ENCODE measurements at regions not wholly inside any gene's neighbourhood (a gene's known extent, or its start where the extent isn't known, plus 50 kb on each side); places are given as distances from the start of the nearest gene placed in this dataset.
"Not testable (repeated sequence)": the region's sequence is repeated elsewhere in the genome, so short reads cannot be mapped to it uniquely, and the experiment has no call there.

GRCh38 chr20:53869466-53870258 lies 200.7 kb downstream of the BCAS1 start:
- no peak for FAIRE-seq
- 9 to 23% (median 9%) methylated on average over 8 of the region's 8 CpGs for WGBS, 3 donors

GRCh38 chr20:53867741-53868351 lies 202.5 kb downstream of the BCAS1 start:
- Histone ChIP-seq H3K27me3 (ENCODE audit: control insufficient read depth in 3 of 3, insufficient read depth in 3 of 3, low read length in 3 of 3) (no peaks in the 10 kb centered on the region), H3K4me1 (ENCODE audit: control insufficient read depth in 3 of 3, insufficient read depth in 2 of 3, low read depth in 1 of 3, low read length in 2 of 3) (peaks cover 6 to 60% (median 18%) of the 10 kb centered on the region in 3 donors), H3K36me3 (ENCODE audit: control insufficient read depth in 3 of 3, insufficient read depth in 2 of 3, low read depth in 1 of 3, low read length in 3 of 3) (no peaks in the 10 kb centered on the region), H3K4me3 (ENCODE audit: low read depth in 1 of 3, low read length in 3 of 3) (no peak overlapping the region), H3K9me3 (ENCODE audit: control insufficient read depth in 2 of 2, insufficient read depth in 1 of 2, low read depth in 1 of 2, low read length in 1 of 2) (no peaks in the 10 kb centered on the region), H3K27ac (ENCODE audit: low read depth in 1 of 3, low read length in 2 of 3) (peak overlapping the region; percentile 47 to 81 (median 76))
- FAIRE-seq: no peak
- peak in 1 of 2 donors; percentile 23 for DNase-seq
- WGBS, 3 donors: 50 to 74% (median 60%) methylated on average over 6 of the region's 6 CpGs

More at GRCh38 chr20:53869466-53870258, 200.7 kb downstream of the BCAS1 start:
- H3K9me3 ChIP-seq (ENCODE audit: control insufficient read depth in 2 of 2, insufficient read depth in 1 of 2, low read depth in 1 of 2, low read length in 1 of 2): no peaks in the 10 kb centered on the region
- peaks cover 6 to 65% (median 17%) of the 10 kb centered on the region in 3 donors for H3K4me1 ChIP-seq (ENCODE audit: control insufficient read depth in 3 of 3, insufficient read depth in 2 of 3, low read depth in 1 of 3, low read length in 2 of 3)
- DNase-seq: peak; percentile 90 to 92
- H3K27ac ChIP-seq (ENCODE audit: low read depth in 1 of 3, low read length in 2 of 3): peak overlapping the region; percentile 70 to 78 (median 75)
- no peaks in the 10 kb centered on the region for H3K36me3 ChIP-seq (ENCODE audit: control insufficient read depth in 3 of 3, insufficient read depth in 2 of 3, low read depth in 1 of 3, low read length in 3 of 3)
- no peaks in the 10 kb centered on the region for H3K27me3 ChIP-seq (ENCODE audit: control insufficient read depth in 3 of 3, insufficient read depth in 3 of 3, low read length in 3 of 3)
- no peak overlapping the region for H3K4me3 ChIP-seq (ENCODE audit: low read depth in 1 of 3, low read length in 3 of 3)

- H3K4me1 ChIP-seq (ENCODE audit: control insufficient read depth in 3 of 3, insufficient read depth in 2 of 3, low read depth in 1 of 3, low read length in 2 of 3): peaks cover 6 to 52% (median 18%) of the 10 kb centered on the region in 3 donors
- FAIRE-seq (no peak), DNase-seq (peak; percentile 58 to 68)
- no peaks in the 10 kb centered on the region for H3K9me3 ChIP-seq (ENCODE audit: control insufficient read depth in 2 of 2, insufficient read depth in 1 of 2, low read depth in 1 of 2, low read length in 1 of 2)
- H3K36me3 ChIP-seq (ENCODE audit: control insufficient read depth in 3 of 3, insufficient read depth in 2 of 3, low read depth in 1 of 3, low read length in 3 of 3): no peaks in the 10 kb centered on the region
- H3K27ac ChIP-seq (ENCODE audit: low read depth in 1 of 3, low read length in 2 of 3): peak overlapping the region; percentile 81 to 93 (median 91)
- no peak overlapping the region for H3K4me3 ChIP-seq (ENCODE audit: low read depth in 1 of 3, low read length in 3 of 3)
- H3K27me3 ChIP-seq (ENCODE audit: control insufficient read depth in 3 of 3, insufficient read depth in 3 of 3, low read length in 3 of 3): no peaks in the 10 kb centered on the region
- WGBS, 3 donors: 4 to 23% (median 9%) methylated on average over 11 of the region's 11 CpGs
Observed at GRCh38 chr20:53866794-53867740, 203.3 kb downstream of the BCAS1 start.

GRCh38 chr20:53865901-53866793 lies 204.2 kb downstream of the BCAS1 start:
- Histone ChIP-seq H3K27me3 (ENCODE audit: control insufficient read depth in 3 of 3, insufficient read depth in 3 of 3, low read length in 3 of 3) (no peaks in the 10 kb centered on the region), H3K4me3 (ENCODE audit: low read depth in 1 of 3, low read length in 3 of 3) (no peak overlapping the region), H3K36me3 (ENCODE audit: control insufficient read depth in 3 of 3, insufficient read depth in 2 of 3, low read depth in 1 of 3, low read length in 3 of 3) (no peaks in the 10 kb centered on the region), H3K9me3 (ENCODE audit: control insufficient read depth in 2 of 2, insufficient read depth in 1 of 2, low read depth in 1 of 2, low read length in 1 of 2) (no peaks in the 10 kb centered on the region), H3K4me1 (ENCODE audit: control insufficient read depth in 3 of 3, insufficient read depth in 2 of 3, low read depth in 1 of 3, low read length in 2 of 3) (peaks cover 6 to 45% (median 18%) of the 10 kb centered on the region in 3 donors), H3K27ac (ENCODE audit: low read depth in 1 of 3, low read length in 2 of 3) (peak overlapping the region; percentile 81 to 93 (median 91))
- WGBS, 3 donors: 5 to 12% (median 8%) methylated on average over 7 of the region's 7 CpGs
- FAIRE-seq: no peak
- peak; percentile 56 to 67 for DNase-seq

GRCh38 chr20:53864765-53865683 lies 205.4 kb downstream of the BCAS1 start:
- Histone ChIP-seq H3K27ac (ENCODE audit: low read depth in 1 of 3, low read length in 2 of 3) (peak overlapping the region; percentile 8 to 81 (median 75)), H3K4me1 (ENCODE audit: control insufficient read depth in 3 of 3, insufficient read depth in 2 of 3, low read depth in 1 of 3, low read length in 2 of 3) (peaks cover 3 to 36% (median 14%) of the 10 kb centered on the region in 3 donors)
- H3K27me3 ChIP-seq (ENCODE audit: control insufficient read depth in 3 of 3, insufficient read depth in 3 of 3, low read length in 3 of 3); H3K9me3 ChIP-seq (ENCODE audit: control insufficient read depth in 2 of 2, insufficient read depth in 1 of 2, low read depth in 1 of 2, low read length in 1 of 2); H3K36me3 ChIP-seq (ENCODE audit: control insufficient read depth in 3 of 3, insufficient read depth in 2 of 3, low read depth in 1 of 3, low read length in 3 of 3); FAIRE-seq; DNase-seq; H3K4me3 ChIP-seq (ENCODE audit: low read depth in 1 of 3, low read length in 3 of 3): not testable (repeated sequence)
- 56 to 65% (median 62%) methylated on average over 13 of the region's 13 CpGs for WGBS, 3 donors

GRCh38 chr20:53863923-53864641 lies 206.3 kb downstream of the BCAS1 start:
- not testable (repeated sequence) for H3K36me3 ChIP-seq (ENCODE audit: control insufficient read depth in 3 of 3, insufficient read depth in 2 of 3, low read depth in 1 of 3, low read length in 3 of 3); H3K27me3 ChIP-seq (ENCODE audit: control insufficient read depth in 3 of 3, insufficient read depth in 3 of 3, low read length in 3 of 3); H3K4me3 ChIP-seq (ENCODE audit: low read depth in 1 of 3, low read length in 3 of 3); H3K27ac ChIP-seq (ENCODE audit: low read depth in 1 of 3, low read length in 2 of 3); H3K9me3 ChIP-seq (ENCODE audit: control insufficient read depth in 2 of 2, insufficient read depth in 1 of 2, low read depth in 1 of 2, low read length in 1 of 2); DNase-seq; FAIRE-seq
- peaks cover 3 to 30% (median 10%) of the 10 kb centered on the region in 3 donors for H3K4me1 ChIP-seq (ENCODE audit: control insufficient read depth in 3 of 3, insufficient read depth in 2 of 3, low read depth in 1 of 3, low read length in 2 of 3)
- WGBS, 3 donors: 18 to 41% (median 38%) methylated on average over 10 of the region's 10 CpGs
